ENCODE measurements at regions not wholly inside any gene's neighbourhood (a gene's known extent, or its start where the extent isn't known, plus 50 kb on each side); places are given as distances from the start of the nearest gene placed in this dataset.
"Not testable (repeated sequence)": the region's sequence is repeated elsewhere in the genome, so short reads cannot be mapped to it uniquely, and the experiment has no call there.

DNA sequence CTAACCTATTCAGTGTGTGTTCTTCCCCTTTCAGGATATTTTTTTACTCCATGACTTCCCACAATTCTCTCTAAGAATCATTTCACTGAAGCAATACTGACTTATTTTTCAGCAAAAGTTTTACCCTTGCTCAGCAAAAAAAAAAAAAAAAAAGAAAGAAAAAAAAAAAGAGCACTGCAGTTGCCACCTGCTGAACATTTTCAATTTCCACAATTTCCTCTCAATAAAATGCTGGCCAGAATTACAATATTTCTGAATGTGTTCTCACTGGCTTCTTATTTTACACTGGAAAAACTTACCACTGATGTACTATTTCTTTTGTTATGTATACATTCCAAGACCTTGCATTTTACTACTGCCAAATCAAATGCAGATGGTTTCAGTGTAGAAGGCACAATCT lies 210.4 kb downstream of the PAPSS1 start:
- H3K36me3 ChIP-seq (ENCODE audit: control insufficient read depth in 1 of 2, insufficient read depth in 2 of 2, low read length in 2 of 2) = no peaks in the 10 kb centered on the region
- no peaks in the 10 kb centered on the region for H3K9me3 ChIP-seq (ENCODE audit: control insufficient read depth in 1 of 2, low read length in 2 of 2)
- no peak overlapping the region for H3K27ac ChIP-seq (ENCODE audit: low read length)
- no peaks in the 10 kb centered on the region for H3K4me1 ChIP-seq (ENCODE audit: control insufficient read depth in 1 of 2, insufficient read depth in 2 of 2, low read length in 2 of 2)
- H3K4me3 ChIP-seq (ENCODE audit: low read depth in 1 of 2, low read length in 2 of 2) = no peak overlapping the region
- no peaks in the 10 kb centered on the region for H3K27me3 ChIP-seq (ENCODE audit: low read depth, low read length)

DNA sequence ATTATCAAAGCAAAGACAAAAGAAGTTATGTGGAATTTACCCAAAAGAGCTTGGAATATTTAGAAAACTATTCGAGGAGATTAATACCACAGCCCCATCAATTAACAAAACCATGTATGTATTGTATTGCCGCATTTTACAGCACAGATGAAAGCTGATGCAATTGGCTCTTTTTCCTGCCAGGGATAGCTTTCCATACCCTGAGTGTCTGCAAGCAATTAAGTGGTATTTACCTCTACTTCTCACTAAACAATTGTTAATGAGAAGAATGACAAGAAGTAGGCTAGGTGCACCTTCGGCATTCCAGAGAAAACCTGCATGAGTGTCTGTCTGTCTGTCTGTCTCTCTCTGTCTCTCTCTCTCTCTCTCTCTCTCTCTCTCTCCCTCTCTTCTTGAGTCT lies 219.5 kb downstream of the PAPSS1 start:
- Histone ChIP-seq H3K9me3 (ENCODE audit: control insufficient read depth in 1 of 2, low read length in 2 of 2) (peaks cover 0 to 4% of the 10 kb centered on the region in 2 donors), H3K4me1 (ENCODE audit: control insufficient read depth in 1 of 2, insufficient read depth in 2 of 2, low read length in 2 of 2) (no peaks in the 10 kb centered on the region), H3K27ac (ENCODE audit: low read length) (no peak overlapping the region), H3K4me3 (ENCODE audit: low read depth in 1 of 2, low read length in 2 of 2) (no peak overlapping the region), H3K36me3 (ENCODE audit: control insufficient read depth in 1 of 2, insufficient read depth in 2 of 2, low read length in 2 of 2) (no peaks in the 10 kb centered on the region), H3K27me3 (ENCODE audit: low read depth, low read length) (no peaks in the 10 kb centered on the region)

DNA sequence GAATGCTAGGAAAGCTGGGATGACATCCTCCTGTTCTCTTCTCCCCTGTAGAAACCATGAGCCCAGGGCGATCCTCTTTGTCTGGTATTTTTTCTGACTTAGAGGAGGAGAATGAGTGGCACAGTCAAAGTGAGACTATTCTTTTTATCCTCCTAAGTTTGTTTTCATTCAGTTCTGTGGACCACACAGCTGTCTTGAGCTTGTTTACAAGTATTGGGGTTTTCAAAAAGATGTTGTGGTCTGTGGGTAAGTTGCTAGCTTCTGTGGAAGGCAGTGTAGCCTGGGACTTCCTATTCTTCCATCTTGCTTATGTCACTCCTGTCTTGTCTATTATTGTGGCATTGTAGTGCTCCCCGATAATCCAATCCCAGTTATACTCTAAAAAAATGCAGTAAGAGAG lies 223.0 kb downstream of the PAPSS1 start:
- Histone ChIP-seq H3K9me3 (ENCODE audit: control insufficient read depth in 1 of 2, low read length in 2 of 2) (peaks cover 0 to 4% of the 10 kb centered on the region in 2 donors), H3K4me1 (ENCODE audit: control insufficient read depth in 1 of 2, insufficient read depth in 2 of 2, low read length in 2 of 2) (no peaks in the 10 kb centered on the region), H3K27me3 (ENCODE audit: low read depth, low read length) (no peaks in the 10 kb centered on the region), H3K36me3 (ENCODE audit: control insufficient read depth in 1 of 2, insufficient read depth in 2 of 2, low read length in 2 of 2) (no peaks in the 10 kb centered on the region), H3K27ac (ENCODE audit: low read length) (no peak overlapping the region), H3K4me3 (ENCODE audit: low read depth in 1 of 2, low read length in 2 of 2) (no peak overlapping the region)

DNA sequence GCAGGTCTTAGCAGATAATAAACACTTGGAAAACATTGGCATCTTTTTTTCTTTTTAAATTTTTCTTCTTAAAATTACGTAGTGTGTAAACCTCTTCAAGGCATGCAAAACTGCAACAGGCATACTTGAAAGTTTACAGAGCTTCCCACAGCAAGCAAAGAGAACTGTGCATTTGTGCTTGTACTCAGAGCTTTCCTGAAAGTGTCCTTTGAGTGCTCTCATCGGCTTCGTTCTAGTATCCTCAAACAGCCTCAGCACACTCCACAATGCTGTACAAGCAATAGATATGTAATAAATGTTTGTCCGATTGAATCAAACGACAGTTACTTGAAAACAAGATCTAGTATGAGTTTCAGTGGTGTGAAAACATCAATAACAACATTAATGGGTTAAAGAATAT lies 227.5 kb downstream of the PAPSS1 start:
- Histone ChIP-seq H3K27ac (ENCODE audit: low read length) (no peak overlapping the region), H3K27me3 (ENCODE audit: low read depth, low read length) (no peaks in the 10 kb centered on the region), H3K36me3 (ENCODE audit: control insufficient read depth in 1 of 2, insufficient read depth in 2 of 2, low read length in 2 of 2) (no peaks in the 10 kb centered on the region), H3K4me3 (ENCODE audit: low read depth in 1 of 2, low read length in 2 of 2) (no peak overlapping the region), H3K9me3 (ENCODE audit: control insufficient read depth in 1 of 2, low read length in 2 of 2) (peaks cover 0 to 4% of the 10 kb centered on the region in 2 donors), H3K4me1 (ENCODE audit: control insufficient read depth in 1 of 2, insufficient read depth in 2 of 2, low read length in 2 of 2) (no peaks in the 10 kb centered on the region)

DNA sequence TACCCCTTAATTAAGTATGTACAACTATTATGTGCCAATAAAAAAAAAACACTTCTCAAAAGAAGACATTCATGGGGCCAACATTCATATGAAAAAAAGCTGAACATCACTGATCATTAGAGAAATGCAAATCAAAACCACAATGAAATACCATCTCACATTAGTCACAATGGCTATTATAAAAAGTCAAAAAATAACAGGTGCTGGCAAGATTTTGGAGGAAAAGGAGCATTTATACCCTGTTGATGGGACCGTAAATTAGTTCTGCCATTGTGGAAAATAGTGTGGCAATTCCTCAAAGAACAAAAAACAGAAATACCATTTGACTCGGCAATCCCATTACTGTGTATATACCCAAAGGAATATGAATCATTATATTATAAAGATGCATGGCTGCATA lies 229.9 kb downstream of the PAPSS1 start:
- no peak overlapping the region for H3K4me3 ChIP-seq (ENCODE audit: low read depth in 1 of 2, low read length in 2 of 2)
- no peaks in the 10 kb centered on the region for H3K36me3 ChIP-seq (ENCODE audit: control insufficient read depth in 1 of 2, insufficient read depth in 2 of 2, low read length in 2 of 2)
- no peaks in the 10 kb centered on the region for H3K27me3 ChIP-seq (ENCODE audit: low read depth, low read length)
- H3K27ac ChIP-seq (ENCODE audit: low read length) = no peak overlapping the region
- H3K4me1 ChIP-seq (ENCODE audit: control insufficient read depth in 1 of 2, insufficient read depth in 2 of 2, low read length in 2 of 2) = no peaks in the 10 kb centered on the region
- no peaks in the 10 kb centered on the region for H3K9me3 ChIP-seq (ENCODE audit: control insufficient read depth in 1 of 2, low read length in 2 of 2)

DNA sequence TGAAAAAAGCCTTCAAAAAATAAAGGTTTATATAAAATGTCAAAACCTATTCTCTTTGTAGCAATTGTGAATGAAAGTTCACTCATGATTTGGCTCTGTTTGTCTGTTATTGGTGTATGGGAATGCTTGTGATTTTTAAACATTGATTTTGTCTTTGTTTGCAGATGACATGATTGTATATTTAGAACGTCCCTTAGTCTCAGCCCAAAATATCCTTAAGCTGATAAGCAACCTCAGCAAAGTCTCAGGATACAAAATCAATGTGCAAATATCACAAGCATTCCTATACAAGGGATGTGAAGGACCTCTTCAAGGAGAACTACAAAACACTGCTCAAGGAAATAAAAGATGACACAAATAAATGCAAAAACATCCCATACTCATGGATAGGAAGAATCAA lies 236.4 kb downstream of the PAPSS1 start:
- not testable (repeated sequence) for H3K27me3 ChIP-seq (ENCODE audit: low read depth, low read length); H3K4me3 ChIP-seq (ENCODE audit: low read depth in 1 of 2, low read length in 2 of 2); H3K36me3 ChIP-seq (ENCODE audit: control insufficient read depth in 1 of 2, insufficient read depth in 2 of 2, low read length in 2 of 2); H3K4me1 ChIP-seq (ENCODE audit: control insufficient read depth in 1 of 2, insufficient read depth in 2 of 2, low read length in 2 of 2); H3K27ac ChIP-seq (ENCODE audit: low read length)
- peaks cover 4 to 19% of the 10 kb centered on the region in 2 donors for H3K9me3 ChIP-seq (ENCODE audit: control insufficient read depth in 1 of 2, low read length in 2 of 2)

DNA sequence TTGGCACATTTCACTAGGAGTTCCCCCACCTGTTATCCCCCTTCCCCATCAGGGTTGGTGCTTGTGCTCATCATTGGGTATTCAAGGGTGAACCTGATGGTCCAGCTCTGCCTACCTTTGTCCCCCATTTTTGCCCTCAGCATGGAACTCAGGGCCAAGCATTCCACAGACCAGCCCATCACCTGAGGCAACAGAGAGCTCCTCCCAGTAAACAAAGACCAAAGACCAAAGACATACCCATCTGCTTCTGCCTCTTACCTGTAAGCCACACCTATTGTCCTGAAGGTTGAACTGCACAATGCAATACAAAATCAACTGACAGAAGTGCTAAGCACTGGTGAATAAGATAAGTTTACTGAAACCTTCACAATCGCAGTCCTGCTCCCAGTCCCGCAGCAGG lies 237.5 kb downstream of the PAPSS1 start:
- no peaks in the 10 kb centered on the region for H3K4me1 ChIP-seq (ENCODE audit: control insufficient read depth in 1 of 2, insufficient read depth in 2 of 2, low read length in 2 of 2)
- H3K9me3 ChIP-seq (ENCODE audit: control insufficient read depth in 1 of 2, low read length in 2 of 2) = peaks cover 4 to 19% of the 10 kb centered on the region in 2 donors
- H3K36me3 ChIP-seq (ENCODE audit: control insufficient read depth in 1 of 2, insufficient read depth in 2 of 2, low read length in 2 of 2) = no peaks in the 10 kb centered on the region
- H3K4me3 ChIP-seq (ENCODE audit: low read depth in 1 of 2, low read length in 2 of 2) = no peak overlapping the region
- no peaks in the 10 kb centered on the region for H3K27me3 ChIP-seq (ENCODE audit: low read depth, low read length)
- H3K27ac ChIP-seq (ENCODE audit: low read length) = no peak overlapping the region

DNA sequence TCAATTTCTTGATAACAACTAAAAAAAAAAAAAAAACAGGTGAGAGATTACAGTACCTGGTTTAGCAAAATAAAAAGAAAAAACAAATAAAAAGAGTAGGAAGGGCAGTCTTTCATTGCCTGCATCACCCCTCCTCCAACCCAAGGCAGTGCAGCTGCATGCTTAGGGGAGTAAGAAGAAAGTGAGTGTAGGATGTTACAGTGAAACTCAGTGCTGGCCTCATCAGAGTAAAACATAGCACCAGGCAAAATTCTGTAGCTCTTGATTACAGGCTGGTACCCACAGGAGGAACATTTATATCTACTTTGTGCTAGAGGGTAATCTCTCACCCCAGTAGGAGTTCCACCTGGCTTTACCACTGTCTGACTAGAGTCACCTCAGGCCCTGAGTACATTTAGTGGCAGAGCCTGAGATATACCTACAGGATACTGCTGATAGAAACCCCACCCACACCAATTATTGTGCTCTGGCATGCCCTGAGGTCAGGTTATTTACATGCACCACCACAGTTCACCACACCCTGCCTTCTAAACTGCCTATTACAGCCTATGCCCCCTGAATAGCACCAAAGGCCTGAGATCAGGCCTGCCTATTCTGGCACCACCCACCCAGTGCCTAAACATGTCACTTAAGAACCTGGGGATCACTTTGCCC lies 241.6 kb downstream of the PAPSS1 start:
- peaks cover 4 to 17% of the 10 kb centered on the region in 2 donors for H3K9me3 ChIP-seq (ENCODE audit: control insufficient read depth in 1 of 2, low read length in 2 of 2)
- H3K27ac ChIP-seq (ENCODE audit: low read length) = no peak overlapping the region
- no peaks in the 10 kb centered on the region for H3K27me3 ChIP-seq (ENCODE audit: low read depth, low read length)
- H3K4me1 ChIP-seq (ENCODE audit: control insufficient read depth in 1 of 2, insufficient read depth in 2 of 2, low read length in 2 of 2) = no peaks in the 10 kb centered on the region
- no peak overlapping the region for H3K4me3 ChIP-seq (ENCODE audit: low read depth in 1 of 2, low read length in 2 of 2)
- H3K36me3 ChIP-seq (ENCODE audit: control insufficient read depth in 1 of 2, insufficient read depth in 2 of 2, low read length in 2 of 2) = no peaks in the 10 kb centered on the region

DNA sequence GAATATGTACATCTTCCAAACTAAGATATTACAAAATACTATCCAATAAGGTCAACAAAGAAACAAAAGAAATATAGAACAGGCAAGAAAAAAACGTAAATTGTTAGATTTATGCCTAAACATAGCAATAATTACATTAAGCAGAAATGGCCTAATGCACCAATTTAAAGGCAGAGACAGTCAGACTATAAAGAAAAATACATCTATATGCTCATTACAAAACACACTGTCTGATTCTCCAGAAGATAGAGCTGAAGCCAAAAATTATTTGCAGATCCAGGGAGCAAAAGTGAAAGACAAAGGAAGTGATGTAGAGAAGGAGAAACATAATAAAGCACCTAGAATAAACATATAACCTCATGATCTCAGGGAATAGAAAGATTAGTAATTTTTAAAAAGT lies 246.9 kb downstream of the PAPSS1 start:
- Histone ChIP-seq H3K4me1 (ENCODE audit: control insufficient read depth in 1 of 2, insufficient read depth in 2 of 2, low read length in 2 of 2) (no peaks in the 10 kb centered on the region), H3K27ac (ENCODE audit: low read length) (no peak overlapping the region), H3K27me3 (ENCODE audit: low read depth, low read length) (no peaks in the 10 kb centered on the region)

DNA sequence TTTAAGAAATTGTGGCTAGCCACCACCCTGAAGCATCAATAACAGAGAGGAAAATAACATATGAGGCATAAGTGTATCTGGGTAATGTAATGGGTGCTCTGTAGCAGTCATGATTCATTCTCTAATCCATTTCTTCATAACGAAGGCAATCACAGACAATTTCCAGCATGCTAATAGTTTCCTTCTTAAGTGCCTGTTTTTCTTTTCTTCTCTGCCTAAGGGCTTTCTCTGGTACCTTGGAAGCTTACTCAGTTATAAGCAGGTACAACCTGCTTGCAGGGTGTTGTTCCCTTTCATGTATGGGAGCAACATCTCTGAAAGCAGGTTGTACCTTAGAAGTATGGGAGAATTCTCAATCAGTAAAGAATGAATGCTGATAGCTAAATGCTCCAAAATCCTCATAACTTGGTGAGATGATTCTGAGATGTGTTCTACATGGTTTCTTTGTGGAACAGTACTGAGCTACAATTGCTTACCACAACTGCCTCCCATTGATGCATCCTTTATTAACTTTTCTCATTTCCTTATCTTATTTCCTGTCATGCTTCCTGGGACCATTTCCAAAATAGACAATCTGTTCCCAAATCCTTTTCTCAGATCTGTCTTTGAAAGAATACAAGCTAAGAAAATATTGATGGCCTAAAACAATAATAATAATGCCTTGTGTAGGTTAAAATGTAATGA lies 247.6 kb downstream of the PAPSS1 start:
- Histone ChIP-seq H3K27me3 (ENCODE audit: low read depth, low read length) (no peaks in the 10 kb centered on the region), H3K36me3 (ENCODE audit: control insufficient read depth in 1 of 2, insufficient read depth in 2 of 2, low read length in 2 of 2) (no peaks in the 10 kb centered on the region), H3K9me3 (ENCODE audit: control insufficient read depth in 1 of 2, low read length in 2 of 2) (no peaks in the 10 kb centered on the region), H3K27ac (ENCODE audit: low read length) (no peak overlapping the region), H3K4me3 (ENCODE audit: low read depth in 1 of 2, low read length in 2 of 2) (no peak overlapping the region), H3K4me1 (ENCODE audit: control insufficient read depth in 1 of 2, insufficient read depth in 2 of 2, low read length in 2 of 2) (no peaks in the 10 kb centered on the region)

More for the DNA sequence above, 246.9 kb downstream of the PAPSS1 start:
- no peak overlapping the region for H3K4me3 ChIP-seq (ENCODE audit: low read depth in 1 of 2, low read length in 2 of 2)
- H3K36me3 ChIP-seq (ENCODE audit: control insufficient read depth in 1 of 2, insufficient read depth in 2 of 2, low read length in 2 of 2) = no peaks in the 10 kb centered on the region
- no peaks in the 10 kb centered on the region for H3K9me3 ChIP-seq (ENCODE audit: control insufficient read depth in 1 of 2, low read length in 2 of 2)

DNA sequence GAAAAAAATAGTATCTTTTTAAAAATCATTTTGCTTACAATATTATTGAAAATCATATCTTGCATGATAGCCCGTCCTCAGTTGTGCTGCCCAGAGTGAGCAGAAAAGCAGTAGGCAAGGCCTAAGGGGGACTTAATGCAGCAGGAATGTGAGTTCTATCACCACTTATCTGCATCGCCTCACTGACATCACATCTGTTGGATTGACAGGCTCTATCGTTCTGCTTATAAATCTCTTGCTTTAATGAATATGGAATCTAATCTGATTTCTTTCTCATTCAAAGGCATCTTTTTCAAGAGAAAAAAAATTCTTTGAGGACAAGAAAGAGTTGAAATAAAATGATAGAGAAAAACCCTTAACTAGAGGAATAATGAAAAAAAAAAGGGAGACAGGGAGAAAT lies 249.9 kb downstream of the PAPSS1 start:
- Histone ChIP-seq H3K4me1 (ENCODE audit: control insufficient read depth in 1 of 2, insufficient read depth in 2 of 2, low read length in 2 of 2) (no peaks in the 10 kb centered on the region), H3K36me3 (ENCODE audit: control insufficient read depth in 1 of 2, insufficient read depth in 2 of 2, low read length in 2 of 2) (no peaks in the 10 kb centered on the region), H3K4me3 (ENCODE audit: low read depth in 1 of 2, low read length in 2 of 2) (no peak overlapping the region), H3K9me3 (ENCODE audit: control insufficient read depth in 1 of 2, low read length in 2 of 2) (no peaks in the 10 kb centered on the region), H3K27ac (ENCODE audit: low read length) (no peak overlapping the region), H3K27me3 (ENCODE audit: low read depth, low read length) (no peaks in the 10 kb centered on the region)

DNA sequence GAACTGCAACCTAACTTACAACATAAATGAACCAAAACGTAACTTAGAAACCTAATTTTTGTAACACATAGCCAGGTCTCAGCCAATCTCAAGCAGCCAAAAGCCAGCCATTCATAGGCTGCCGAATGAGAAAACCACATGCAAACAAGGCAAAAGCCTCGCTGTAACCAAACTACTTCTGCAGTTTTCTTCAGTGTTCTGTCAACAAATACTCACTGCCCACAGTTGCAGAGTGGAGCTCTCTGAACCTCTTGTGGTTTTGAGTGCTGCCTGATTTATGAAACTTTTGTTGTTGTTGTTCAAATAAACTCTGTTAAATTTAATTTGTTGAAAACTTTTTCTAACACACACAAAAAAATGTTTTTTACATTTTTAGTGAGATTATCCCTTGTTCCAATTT lies 251.2 kb downstream of the PAPSS1 start:
- H3K4me3 ChIP-seq (ENCODE audit: low read depth in 1 of 2, low read length in 2 of 2) = no peak overlapping the region
- no peaks in the 10 kb centered on the region for H3K4me1 ChIP-seq (ENCODE audit: control insufficient read depth in 1 of 2, insufficient read depth in 2 of 2, low read length in 2 of 2)
- no peaks in the 10 kb centered on the region for H3K36me3 ChIP-seq (ENCODE audit: control insufficient read depth in 1 of 2, insufficient read depth in 2 of 2, low read length in 2 of 2)
- no peaks in the 10 kb centered on the region for H3K27me3 ChIP-seq (ENCODE audit: low read depth, low read length)
- no peaks in the 10 kb centered on the region for H3K9me3 ChIP-seq (ENCODE audit: control insufficient read depth in 1 of 2, low read length in 2 of 2)
- H3K27ac ChIP-seq (ENCODE audit: low read length) = no peak overlapping the region

Measured in muscle layer of duodenum (tissue), 2 donors.